Breast epithelium (tissue), 3 donors: ENCODE measurements at regions not wholly inside any gene's neighbourhood (a gene's known extent, or its start where the extent isn't known, plus 50 kb on each side); places are given as distances from the start of the nearest gene placed in this dataset.

Experiments used
- POLR2A ChIP-seq: fragments of 450-650 bp; IDR thresholded peaks from one replicate; pipeline ENCODE4 v1.6.1; 2016; ENCODE audit warnings: antibody characterized with exemption, mild to moderate bottlenecking, moderate library complexity
- TF ChIP-seq, protein P1 (sequence below), 3 donors: fragments of 450-650 bp; IDR thresholded peaks; one replicate each; pipeline ENCODE4 v1.5.1; 2016 to 2017; ENCODE audit warnings: antibody characterized with exemption in 3 of 3, mild to moderate bottlenecking in 3 of 3, moderate library complexity in 3 of 3

DNA sequence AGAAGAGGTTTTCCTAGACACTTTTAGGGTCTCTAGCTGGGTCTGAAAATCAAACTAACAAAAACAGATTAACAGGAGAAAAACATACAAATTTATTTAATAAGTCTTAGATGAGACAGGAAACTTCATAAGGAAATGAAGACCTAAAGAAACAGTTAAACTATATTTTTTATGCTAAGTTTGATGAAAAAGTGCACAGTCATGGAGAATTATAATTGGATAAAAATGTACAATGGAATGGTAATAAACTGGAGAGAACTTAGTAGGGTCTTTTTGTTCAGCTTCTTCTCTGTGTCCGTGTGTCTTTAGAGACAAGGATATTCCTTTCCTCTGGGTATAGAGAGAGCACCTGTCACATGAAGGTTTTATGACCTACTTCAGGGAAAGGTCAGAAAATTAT lies 323.4 kb downstream of the RAB38 start:
- TF ChIP-seq, protein P1, sequence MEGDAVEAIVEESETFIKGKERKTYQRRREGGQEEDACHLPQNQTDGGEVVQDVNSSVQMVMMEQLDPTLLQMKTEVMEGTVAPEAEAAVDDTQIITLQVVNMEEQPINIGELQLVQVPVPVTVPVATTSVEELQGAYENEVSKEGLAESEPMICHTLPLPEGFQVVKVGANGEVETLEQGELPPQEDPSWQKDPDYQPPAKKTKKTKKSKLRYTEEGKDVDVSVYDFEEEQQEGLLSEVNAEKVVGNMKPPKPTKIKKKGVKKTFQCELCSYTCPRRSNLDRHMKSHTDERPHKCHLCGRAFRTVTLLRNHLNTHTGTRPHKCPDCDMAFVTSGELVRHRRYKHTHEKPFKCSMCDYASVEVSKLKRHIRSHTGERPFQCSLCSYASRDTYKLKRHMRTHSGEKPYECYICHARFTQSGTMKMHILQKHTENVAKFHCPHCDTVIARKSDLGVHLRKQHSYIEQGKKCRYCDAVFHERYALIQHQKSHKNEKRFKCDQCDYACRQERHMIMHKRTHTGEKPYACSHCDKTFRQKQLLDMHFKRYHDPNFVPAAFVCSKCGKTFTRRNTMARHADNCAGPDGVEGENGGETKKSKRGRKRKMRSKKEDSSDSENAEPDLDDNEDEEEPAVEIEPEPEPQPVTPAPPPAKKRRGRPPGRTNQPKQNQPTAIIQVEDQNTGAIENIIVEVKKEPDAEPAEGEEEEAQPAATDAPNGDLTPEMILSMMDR (IDR thresholded peaks at IDR 0.05), result no peak
- TF ChIP-seq POLR2A, result no peak
